GM18868 (cell line): ENCODE measurements at regions not wholly inside any gene's neighbourhood (a gene's known extent, or its start where the extent isn't known, plus 50 kb on each side); places are given as distances from the start of the nearest gene placed in this dataset.

Experiments
- ATAC-seq: cut with Tn5 transposase; IDR thresholded peaks from one replicate; pipeline ENCODE4 v1.9.1; 2021; ENCODE audit warnings: mild to moderate bottlenecking, moderate library complexity; ENCODE audit not compliant: unreplicated experiment

DNA sequence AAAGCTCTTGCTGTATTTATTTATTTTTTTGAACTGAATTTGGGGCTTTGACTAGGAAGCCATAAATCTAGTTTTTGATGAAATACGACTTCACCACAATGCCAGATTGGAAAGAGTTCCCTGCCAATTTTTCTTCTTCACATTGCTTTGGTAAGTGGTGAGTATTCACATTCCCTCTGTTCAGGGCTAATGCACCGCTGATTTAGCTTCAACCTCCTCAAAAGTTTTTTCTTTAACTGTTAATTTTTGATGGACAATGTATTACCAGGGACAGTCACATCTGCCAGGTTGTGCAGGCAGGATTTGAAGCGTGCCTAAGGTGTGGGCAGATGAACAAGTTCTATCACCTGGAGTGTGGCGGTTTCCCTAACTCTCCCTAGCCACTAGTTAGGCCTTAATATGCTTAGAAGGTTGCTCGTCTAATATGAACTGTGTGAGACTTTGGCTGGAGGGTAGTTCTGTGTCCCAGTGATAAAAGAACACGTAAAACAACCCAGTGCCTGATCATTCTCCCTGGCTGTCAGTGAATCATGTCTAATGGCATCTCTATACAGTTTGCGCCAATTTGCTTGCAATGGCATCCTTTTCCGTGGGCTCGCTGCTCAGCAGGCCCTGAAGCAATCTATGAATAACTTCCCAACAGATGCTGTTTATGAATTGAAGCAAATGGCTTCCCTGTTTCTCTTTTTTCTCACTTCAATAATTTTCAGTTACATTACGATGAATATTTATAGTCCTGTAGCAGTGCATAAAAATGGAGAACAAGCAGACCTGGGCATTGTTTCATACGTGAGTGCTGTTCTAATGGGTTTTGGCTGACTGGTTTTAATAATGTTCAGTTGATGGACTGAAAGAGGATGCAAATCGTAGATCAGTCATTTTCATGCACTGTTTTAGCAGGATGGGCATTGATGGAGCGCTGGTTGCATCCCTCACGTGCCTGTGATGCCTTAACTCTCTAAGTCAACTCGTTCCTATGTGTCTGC, 243.2 kb upstream of the SUCLG2 start:
- ATAC-seq, result no peak

GRCh38 chr3:67896130-67896529, 241.7 kb upstream of the SUCLG2 start:
- ATAC-seq, result no peak

DNA sequence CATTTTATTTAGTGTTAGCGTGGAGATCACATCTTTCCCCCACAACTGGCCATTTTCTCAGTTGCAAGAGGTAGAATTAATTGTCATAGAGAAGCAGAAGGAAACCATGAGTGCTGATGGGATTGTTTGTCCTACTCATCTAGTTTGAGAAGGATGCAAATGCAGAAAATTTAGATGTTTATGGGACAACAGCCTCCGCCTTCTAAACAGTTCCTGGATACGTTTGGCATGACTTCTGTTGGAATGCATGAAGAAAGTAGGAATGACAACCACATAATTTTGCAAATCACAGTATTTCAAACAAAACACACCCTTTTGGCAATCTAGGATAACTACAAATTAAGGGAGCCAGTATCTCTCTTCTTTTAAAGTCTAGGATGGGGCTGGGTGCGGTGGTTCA, 240.1 kb upstream of the SUCLG2 start:
- ATAC-seq, result no peak

DNA sequence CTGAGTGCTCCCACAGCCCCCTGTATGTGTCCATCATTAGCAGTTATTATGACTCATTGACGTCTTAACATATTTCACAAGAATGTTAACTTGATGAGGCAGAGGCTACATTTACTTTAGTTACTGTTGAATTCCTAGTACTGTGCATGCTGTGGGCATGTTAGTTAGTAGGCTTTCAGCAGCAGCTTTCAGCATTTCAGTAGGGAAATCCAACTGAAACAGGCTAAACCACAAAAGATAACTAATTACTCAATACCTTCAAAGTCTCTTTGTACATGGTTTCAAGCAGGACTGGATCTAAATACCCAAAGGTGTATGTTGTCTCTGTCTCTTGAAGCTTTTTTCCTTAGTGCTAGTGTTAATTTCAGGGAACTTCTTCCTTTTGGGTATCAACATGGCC, 229.9 kb upstream of the SUCLG2 start:
- ATAC-seq, result no peak

DNA sequence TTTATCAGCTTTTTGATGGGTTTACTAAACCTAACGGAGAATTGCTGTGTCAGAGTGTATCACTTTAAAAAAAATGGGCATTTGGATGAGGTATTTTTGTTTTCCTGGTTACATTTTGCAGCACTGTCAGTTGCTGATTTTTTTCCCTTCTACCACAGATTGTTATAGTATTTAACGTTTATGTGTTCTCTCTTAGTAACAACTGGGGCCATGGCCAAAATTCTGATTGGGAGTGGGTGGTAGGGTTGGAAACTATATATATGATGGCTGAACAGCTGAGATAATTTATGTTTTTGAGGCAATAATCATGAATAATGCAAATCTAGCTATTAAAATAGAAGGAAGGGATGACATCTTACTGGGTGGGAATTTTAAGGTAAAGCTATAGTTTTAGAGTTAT, 229.4 kb upstream of the SUCLG2 start:
- no peak for ATAC-seq

DNA sequence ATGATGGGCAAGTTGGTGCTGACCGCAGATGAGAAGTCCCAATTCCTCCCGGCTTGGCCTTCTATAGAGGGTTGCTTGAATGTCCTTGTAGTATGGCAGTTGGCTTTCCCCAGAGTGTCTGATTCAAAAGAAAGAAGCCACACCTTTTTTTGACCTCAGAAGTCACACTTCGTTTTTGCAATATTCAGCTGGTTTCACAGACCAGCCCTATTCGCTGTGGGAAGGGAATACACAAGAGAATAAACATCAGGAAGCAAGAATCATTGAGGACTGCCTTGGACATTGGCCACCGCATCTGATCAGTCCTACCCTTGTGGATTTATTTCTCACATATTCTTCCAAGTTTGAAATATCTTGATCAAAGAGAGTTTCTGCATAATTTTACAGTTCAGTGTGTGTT, 228.6 kb upstream of the SUCLG2 start:
- no peak for ATAC-seq

GRCh38 chr3:67876261-67876660, 221.8 kb upstream of the SUCLG2 start:
- no peak for ATAC-seq

DNA sequence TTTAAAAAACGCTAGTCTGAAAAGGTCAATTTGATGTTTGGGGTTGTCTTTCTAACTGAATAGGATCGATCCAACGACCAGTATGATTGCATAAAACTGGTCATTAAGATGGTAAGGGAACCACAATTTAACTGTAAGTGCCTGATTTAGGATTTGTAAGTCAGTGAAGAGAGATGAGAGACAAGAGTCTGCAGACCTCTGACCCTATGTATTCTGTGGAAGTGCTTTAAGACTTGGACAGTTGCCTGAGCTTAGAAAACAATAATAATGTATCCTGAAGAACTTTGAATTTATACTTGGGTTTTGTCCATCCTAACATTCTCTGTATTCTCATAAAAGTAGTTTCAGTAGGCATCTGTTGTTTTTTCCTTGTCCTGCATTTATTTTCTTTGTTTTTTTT, 221.4 kb upstream of the SUCLG2 start:
- no peak for ATAC-seq

DNA sequence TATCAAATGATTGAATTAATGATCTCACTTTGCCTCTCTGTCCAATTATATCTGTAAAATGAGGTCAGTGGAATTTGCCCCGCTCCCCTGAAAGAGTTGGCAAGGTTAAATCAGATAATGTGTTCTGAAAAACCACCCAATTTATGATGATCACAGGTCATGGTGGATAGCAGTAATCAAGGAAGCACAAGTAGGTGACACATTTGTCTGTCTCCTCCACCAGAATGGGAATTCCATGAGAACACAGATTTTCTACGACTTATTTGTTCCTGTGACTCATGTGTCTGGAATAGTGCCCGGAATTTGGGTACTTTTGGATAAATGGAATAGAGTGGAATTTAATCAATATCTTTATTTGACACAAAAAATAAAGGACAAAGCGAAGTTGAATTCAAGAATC, 220.9 kb upstream of the SUCLG2 start:
- no peak for ATAC-seq

- no peak for ATAC-seq
Measured at GRCh38 chr3:67870477-67870876, 216.1 kb upstream of the SUCLG2 start.

- ATAC-seq, result no peak
Measured at GRCh38 chr3:67866571-67866970, 212.2 kb upstream of the SUCLG2 start.

DNA sequence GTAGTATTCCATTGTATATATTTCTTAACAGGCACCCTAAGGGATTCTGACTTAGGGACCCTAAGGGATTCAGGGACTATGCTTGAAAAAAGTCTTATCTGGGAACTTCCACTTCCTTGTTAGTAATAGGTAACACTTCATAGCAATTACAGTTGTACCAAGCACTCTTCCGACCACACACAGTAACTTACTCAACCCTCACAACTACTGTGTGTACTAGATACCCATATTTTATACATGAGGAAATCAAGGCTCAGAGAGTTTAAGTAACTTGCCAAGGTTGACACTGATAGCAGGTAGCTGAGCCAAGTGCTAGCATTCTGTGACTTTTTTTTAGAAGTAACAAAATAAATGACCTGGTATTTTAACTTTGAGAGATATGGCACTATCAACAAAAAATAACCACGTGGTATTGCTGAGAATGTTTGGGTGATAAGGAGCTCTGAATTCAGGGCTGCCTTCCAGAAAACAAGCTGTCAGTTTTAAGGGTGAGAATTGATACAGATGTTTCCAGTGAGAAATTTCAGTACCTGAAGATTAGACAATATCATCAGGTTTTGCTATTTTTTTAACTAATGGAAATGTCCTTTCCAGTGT, 210.3 kb upstream of the SUCLG2 start:
- ATAC-seq, result no peak

DNA sequence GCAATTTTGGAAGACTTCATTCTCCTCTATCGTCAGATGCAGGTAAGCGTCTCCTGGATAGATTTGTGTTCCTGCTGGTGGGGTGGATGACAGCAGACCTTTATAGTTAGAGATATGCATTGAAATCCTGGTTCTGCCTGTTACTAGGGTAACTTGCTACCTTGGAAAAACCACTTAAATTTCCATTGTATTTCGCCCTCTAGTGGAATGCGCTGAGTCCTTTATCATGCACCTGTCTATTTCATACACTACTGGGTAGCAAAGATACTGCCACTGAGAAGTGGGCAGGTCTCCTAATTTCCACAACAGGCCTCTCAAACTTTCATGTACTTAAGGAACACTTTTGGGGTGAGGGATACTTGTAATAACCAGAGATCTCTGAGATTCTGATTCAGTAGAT, 209.5 kb upstream of the SUCLG2 start:
- ATAC-seq, result no peak

GRCh38 chr3:67860429-67860828, 206.0 kb upstream of the SUCLG2 start:
- ATAC-seq, result no peak

GRCh38 chr3:67858492-67858891, 204.1 kb upstream of the SUCLG2 start:
- ATAC-seq, result no peak

- ATAC-seq, result no peak
Measured at GRCh38 chr3:67856718-67857117, 202.3 kb upstream of the SUCLG2 start.

- ATAC-seq, result no peak
Measured at GRCh38 chr3:67854663-67855062, 200.3 kb upstream of the SUCLG2 start.

- no peak for ATAC-seq
Measured at GRCh38 chr3:67853520-67853919, 199.1 kb upstream of the SUCLG2 start.

DNA sequence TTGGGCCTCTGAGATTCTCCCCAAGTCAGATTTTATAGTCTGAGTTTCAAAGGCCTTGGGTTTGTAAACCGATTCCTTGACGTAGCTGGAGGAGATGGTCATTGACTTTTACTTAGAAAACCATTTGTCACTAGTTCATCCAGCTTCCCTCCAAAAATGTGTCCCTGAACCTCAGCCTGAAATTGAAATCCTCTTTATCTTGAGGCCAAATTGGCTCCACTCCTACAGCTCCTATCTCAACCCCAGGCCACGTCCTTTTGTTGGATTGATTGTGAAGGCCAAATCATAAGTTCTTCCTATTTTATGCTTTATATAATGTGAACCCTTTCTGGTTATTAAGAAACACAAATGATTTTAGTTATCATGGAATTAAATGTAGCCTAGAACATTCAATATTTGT, 193.9 kb upstream of the SUCLG2 start:
- ATAC-seq, result no peak

- ATAC-seq, result no peak
Measured at GRCh38 chr3:67846166-67846565, 191.8 kb upstream of the SUCLG2 start.

- ATAC-seq, result no peak
Measured at GRCh38 chr3:67832817-67833216, 178.4 kb upstream of the SUCLG2 start.

GRCh38 chr3:67831262-67831661, 176.8 kb upstream of the SUCLG2 start:
- no peak for ATAC-seq
